HT1080 (cell line): ENCODE measurements at regions not wholly inside any gene's neighbourhood (a gene's known extent, or its start where the extent isn't known, plus 50 kb on each side); places are given as distances from the start of the nearest gene placed in this dataset.

Experiments used
- DNase-seq: peaks from one replicate; pipeline ENCODE4 v3.0.0-alpha.2; 2015; ENCODE audit warnings: low read depth

DNA sequence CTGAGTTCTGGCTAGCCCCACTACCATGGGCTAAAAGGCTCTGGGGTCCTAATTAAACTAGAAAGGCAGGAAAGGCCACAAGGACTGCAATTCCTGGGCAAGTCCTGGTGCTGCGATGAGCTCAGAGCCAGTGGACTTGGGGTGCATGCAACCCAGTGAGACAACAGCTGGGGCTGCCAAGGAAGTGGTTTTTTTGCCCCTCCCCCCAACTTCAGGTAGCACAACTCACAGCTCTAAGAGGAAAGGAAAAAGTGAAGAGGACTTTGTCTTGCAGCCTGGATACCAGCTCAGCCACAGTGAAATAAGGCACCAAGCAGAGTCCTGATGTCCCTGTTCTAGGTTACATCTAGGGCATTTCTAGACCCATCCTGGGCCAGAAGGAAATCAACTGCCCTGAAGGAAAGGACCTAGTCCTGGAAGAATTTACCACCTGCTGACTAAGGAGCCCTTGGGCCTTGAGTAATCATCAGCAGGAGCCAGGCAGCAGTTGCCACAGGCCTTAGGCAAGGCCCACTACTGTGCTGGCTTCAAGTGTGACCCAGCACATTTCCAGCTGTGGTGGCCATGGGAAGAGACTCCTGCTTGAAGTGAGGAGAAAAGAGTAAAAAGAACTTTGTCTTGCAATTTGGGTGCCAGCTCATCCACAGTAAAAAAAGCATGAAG, 358.4 kb downstream of the BTBD3 start:
- no peak for DNase-seq

DNA sequence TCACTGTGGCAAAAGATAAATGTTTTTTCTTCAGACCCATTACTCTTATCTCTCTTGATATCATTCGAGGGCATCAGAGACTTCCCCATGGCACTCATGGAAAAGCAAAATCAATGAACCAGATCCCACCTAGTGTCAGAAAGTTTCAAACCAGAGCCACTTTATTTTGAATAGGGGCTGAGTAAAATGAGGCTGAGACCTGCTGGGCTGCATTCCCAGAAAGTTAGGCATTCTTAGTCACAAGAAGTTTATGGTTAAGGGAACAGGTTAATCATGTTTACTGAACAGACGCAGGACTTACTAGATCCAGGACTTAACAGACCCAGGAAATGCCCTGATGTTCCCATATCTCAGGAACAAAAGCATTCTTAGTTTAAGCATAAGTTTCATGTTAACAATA, 369.9 kb downstream of the BTBD3 start:
- peak; percentile 37 for DNase-seq

GRCh38 chr20:12289465-12289864, 371.8 kb downstream of the BTBD3 start:
- no peak for DNase-seq

- no peak for DNase-seq
These were observed 373.7 kb downstream of the BTBD3 start for GRCh38 chr20:12291386-12291785.

DNA sequence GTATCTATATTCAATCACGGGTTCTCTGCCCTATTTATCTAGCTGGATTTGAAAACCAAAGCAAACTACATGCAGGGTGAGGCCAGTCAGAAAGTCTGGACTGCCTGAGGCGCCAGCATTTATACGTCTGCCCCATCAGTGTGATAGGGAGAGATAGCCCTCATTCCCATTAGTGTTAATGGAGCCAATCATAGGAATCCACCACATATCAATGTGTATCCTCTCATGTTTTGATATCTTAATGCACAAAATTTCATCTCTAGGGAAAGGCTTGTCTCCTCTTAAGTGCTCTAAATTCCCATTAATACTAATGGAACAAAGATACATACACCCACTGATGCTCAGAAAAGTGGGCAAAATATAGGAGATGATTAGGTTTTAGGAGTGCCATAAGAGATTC, 376.2 kb downstream of the BTBD3 start:
- no peak for DNase-seq

DNA sequence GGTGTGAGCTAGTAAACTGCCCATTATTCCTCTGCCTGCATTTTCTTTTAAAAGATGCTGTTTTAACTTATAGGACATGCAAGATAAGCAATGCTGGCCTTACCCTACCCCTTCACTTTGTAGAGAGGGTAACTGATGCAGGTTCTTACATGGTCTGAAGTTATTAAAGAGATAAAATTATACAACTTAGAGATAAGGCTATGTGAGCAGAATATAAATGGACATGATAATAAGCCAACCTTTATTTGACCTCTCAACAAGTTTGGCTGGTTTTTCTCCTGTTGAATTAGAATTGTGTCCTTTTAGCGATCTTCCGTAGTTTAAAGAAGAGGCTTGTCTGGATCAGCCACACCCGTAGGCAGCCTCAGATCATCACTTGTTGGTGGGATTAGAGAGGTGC, 377.0 kb downstream of the BTBD3 start:
- DNase-seq, result no peak

GRCh38 chr20:12305188-12305950, 387.7 kb downstream of the BTBD3 start:
- no peak for DNase-seq

- no peak for DNase-seq
These were observed 388.4 kb downstream of the BTBD3 start for GRCh38 chr20:12306107-12306506.

- no peak for DNase-seq
These were observed 393.6 kb downstream of the BTBD3 start for GRCh38 chr20:12311094-12311865.

DNA sequence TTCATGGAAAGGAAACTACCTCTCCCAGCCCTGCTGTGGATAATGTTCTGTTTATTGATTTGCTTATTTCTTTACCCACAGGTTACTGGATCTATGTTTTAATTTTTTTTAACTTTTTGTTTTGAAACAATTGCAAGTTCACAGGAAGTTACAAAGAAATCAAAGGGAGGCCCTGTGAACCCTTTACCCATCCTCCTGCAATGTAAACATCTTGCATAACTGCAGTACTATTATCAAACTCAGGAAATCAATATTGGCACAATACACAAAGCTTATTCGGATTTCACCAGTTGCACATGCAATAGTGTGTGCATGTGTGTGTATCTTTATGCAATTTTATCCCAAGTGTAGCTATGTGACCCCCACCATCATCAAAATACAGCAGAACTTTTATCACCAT, 398.0 kb downstream of the BTBD3 start:
- DNase-seq, result no peak

DNA sequence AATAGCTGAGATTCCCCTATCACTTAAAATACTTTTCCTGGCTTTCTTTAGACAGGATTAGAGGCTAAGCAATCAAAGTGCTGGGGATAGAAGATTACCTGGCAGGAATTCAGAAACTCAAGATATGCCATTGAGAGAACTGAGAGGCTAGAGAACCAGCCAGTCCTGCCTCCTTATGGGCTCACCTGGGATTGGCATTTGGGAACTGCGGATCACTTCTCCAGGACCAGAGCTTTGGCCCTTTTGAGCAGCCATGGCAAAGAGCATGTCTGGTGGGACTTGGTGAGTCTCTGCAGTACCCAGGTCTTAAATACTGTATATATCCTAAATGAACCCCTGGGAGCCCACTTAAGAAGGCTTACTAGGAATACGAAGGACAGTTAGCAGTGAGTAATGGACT, 399.1 kb downstream of the BTBD3 start:
- DNase-seq, result no peak

DNA sequence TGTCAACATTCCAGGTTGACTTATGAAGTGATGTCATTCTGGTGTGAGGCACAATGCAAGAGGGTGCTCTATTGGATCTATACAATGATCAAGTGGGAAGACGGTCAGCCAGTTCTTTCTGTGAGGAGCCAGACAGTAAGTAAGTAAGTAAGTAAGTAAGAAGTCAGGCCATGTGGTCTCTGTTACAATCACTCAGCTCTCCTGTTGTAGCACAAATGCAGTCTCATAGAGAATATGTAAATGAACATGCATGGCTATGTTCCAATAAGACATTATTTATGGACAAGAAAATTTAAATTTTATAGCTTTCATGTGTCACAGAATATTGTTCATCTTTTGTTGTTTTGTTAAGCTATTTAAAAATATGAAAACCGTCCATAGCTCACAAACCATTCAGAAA, 399.7 kb downstream of the BTBD3 start:
- DNase-seq, result no peak

- DNase-seq, result no peak
These were observed 400.4 kb downstream of the BTBD3 start for GRCh38 chr20:12318043-12318442.

- no peak for DNase-seq
These were observed 404.0 kb downstream of the BTBD3 start for GRCh38 chr20:12321736-12322135.

- DNase-seq, result no peak
These were observed 409.5 kb downstream of the BTBD3 start for GRCh38 chr20:12327205-12327604.

- DNase-seq, result no peak
These were observed 413.5 kb downstream of the BTBD3 start for GRCh38 chr20:12331236-12331635.

- no peak for DNase-seq
These were observed 419.9 kb downstream of the BTBD3 start for GRCh38 chr20:12337601-12338000.

DNA sequence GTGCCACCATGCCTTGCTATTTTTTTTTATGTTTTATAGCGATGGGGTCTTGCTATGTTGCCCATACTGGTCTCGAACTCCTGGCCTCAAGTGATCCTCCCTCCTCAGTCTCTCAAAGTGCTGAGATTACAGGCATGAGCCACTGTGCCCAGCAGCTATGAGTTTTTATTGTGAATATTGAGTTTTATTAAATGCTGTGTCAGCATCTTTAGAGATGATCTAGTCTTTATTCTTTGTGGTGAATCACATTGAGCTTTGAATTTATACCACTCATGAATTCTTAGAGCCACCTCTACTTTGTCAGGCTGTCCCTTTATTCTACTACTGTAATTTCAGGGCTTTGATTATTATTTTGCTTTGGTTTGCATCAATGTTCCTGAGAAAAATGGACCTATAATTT, 428.3 kb downstream of the BTBD3 start:
- no peak for DNase-seq

GRCh38 chr20:12353842-12354241, 436.1 kb downstream of the BTBD3 start:
- no peak for DNase-seq

GRCh38 chr20:12354725-12355124, 437.0 kb downstream of the BTBD3 start:
- no peak for DNase-seq

GRCh38 chr20:12355185-12355584, 437.5 kb downstream of the BTBD3 start:
- no peak for DNase-seq

GRCh38 chr20:12358006-12358654, 440.4 kb downstream of the BTBD3 start:
- peak; percentile 38 for DNase-seq
